Calu3 (cell line): ENCODE measurements at regions not wholly inside any gene's neighbourhood (a gene's known extent, or its start where the extent isn't known, plus 50 kb on each side); places are given as distances from the start of the nearest gene placed in this dataset.

Experiments
- BruUV-seq: library from RNA; stranded (reverse); fragments of 400-500 nt; replicated peaks from 2 replicates; lab custom pipeline; 2021; lab: Mats Ljungman, UMichigan
- CTCF ChIA-PET: fragments of 300-600 bp; sonication (Branson Sonifier 250); formaldehyde crosslinking; loops from one replicate; lab custom pipeline; 2022; ENCODE audit warnings: antibody characterized with exemption; lab: Charles Lee
- DNase-seq: peaks from one replicate; pipeline ENCODE4 v3.0.0; 2022
- H3K27ac Mint-ChIP-seq: one replicate; pipeline ENCODE4 v1.8.0; 2022; ENCODE audit warnings: mixed read lengths; ENCODE audit not compliant: unreplicated experiment
- H3K27me3 Mint-ChIP-seq: one replicate; pipeline ENCODE4 v1.8.0; 2022; ENCODE audit warnings: mixed read lengths; ENCODE audit not compliant: unreplicated experiment
- H3K36me3 Mint-ChIP-seq: one replicate; pipeline ENCODE4 v1.8.0; 2022; ENCODE audit warnings: mild to moderate bottlenecking, moderate library complexity, mixed read lengths; ENCODE audit not compliant: insufficient read depth, unreplicated experiment
- H3K4me1 Mint-ChIP-seq: one replicate; pipeline ENCODE4 v1.8.0; 2022; ENCODE audit warnings: mild to moderate bottlenecking, low read depth, mixed read lengths; ENCODE audit not compliant: unreplicated experiment
- H3K4me3 Mint-ChIP-seq: one replicate; pipeline ENCODE4 v1.8.0; 2022; ENCODE audit warnings: mild to moderate bottlenecking, low read depth, moderate library complexity, mixed read lengths; ENCODE audit not compliant: unreplicated experiment
- H3K9me3 Mint-ChIP-seq: one replicate; pipeline ENCODE4 v1.8.0; 2022; ENCODE audit warnings: low read depth, mixed read lengths; ENCODE audit not compliant: unreplicated experiment
- intact Hi-C: fragments of 100-400 bp; cut with micrococcal nuclease; formaldehyde crosslinking; loops from one replicate; pipeline ENCODE4 v1.10.0; 2022; ENCODE audit not compliant: unreplicated experiment
- TF ChIP-seq, protein P1 (sequence below): fragments of 200-600 bp; IDR thresholded peaks from one replicate; pipeline ENCODE4 v1.8.0; 2022; ENCODE audit warnings: antibody characterized with exemption; ENCODE audit not compliant: unreplicated experiment

DNA sequence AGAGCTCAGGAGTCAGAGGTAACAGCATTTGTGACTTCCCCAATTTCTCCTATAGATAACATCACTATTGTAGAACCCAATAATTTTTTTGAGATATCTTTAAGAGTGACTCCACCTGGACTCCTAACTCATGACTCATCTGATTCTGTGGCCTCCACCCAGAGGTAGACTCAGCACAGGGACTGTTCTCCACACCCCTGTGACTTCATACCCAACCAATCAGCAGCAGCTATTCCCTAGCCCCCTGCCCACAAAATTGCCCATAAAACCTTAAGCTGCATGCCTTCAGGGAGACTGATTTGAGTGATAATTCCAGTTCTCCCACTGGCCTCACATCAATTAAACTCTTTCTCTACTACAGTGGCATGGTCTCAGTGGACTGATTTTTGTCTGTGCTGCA is 475.4 kb upstream of the FAT3 start:
- H3K27ac Mint-ChIP-seq = no peak overlapping the region
- CTCF ChIA-PET = no interaction called here

DNA sequence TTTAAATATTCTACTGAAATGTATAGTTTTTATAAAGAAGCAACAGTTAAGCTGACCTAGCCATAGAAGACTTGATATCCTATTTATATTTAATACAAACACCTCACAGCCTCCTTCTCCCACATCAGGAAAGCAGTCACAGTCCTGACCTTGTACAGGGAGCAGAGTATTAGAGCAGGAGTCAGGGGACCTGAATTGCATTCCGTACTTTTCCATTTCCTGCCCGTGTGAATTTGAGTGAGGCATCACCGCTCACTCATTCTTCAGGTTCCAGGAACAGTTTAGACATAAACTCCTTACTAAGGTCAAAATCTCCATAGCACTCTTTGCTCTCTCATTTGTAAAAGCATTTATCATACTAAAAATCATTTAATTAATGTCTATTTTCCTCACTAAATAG is 482.5 kb upstream of the FAT3 start:
- no peak for DNase-seq
- no peak overlapping the region for H3K4me3 Mint-ChIP-seq
- TF ChIP-seq, protein P1, sequence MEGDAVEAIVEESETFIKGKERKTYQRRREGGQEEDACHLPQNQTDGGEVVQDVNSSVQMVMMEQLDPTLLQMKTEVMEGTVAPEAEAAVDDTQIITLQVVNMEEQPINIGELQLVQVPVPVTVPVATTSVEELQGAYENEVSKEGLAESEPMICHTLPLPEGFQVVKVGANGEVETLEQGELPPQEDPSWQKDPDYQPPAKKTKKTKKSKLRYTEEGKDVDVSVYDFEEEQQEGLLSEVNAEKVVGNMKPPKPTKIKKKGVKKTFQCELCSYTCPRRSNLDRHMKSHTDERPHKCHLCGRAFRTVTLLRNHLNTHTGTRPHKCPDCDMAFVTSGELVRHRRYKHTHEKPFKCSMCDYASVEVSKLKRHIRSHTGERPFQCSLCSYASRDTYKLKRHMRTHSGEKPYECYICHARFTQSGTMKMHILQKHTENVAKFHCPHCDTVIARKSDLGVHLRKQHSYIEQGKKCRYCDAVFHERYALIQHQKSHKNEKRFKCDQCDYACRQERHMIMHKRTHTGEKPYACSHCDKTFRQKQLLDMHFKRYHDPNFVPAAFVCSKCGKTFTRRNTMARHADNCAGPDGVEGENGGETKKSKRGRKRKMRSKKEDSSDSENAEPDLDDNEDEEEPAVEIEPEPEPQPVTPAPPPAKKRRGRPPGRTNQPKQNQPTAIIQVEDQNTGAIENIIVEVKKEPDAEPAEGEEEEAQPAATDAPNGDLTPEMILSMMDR = no peak
- no peaks in the 10 kb centered on the region for H3K36me3 Mint-ChIP-seq
- intact Hi-C loops = no loop called here
- no peaks in the 10 kb centered on the region for H3K27me3 Mint-ChIP-seq
- no peaks in the 10 kb centered on the region for H3K9me3 Mint-ChIP-seq
- CTCF ChIA-PET = no interaction called here
- BruUV-seq = no TSS peak
- H3K27ac Mint-ChIP-seq = no peak overlapping the region
- no peaks in the 10 kb centered on the region for H3K4me1 Mint-ChIP-seq

More for the DNA sequence above, 475.4 kb upstream of the FAT3 start:
- Mint-ChIP-seq H3K36me3 (no peaks in the 10 kb centered on the region), H3K4me3 (no peak overlapping the region), H3K9me3 (no peaks in the 10 kb centered on the region), H3K4me1 (no peaks in the 10 kb centered on the region), H3K27me3 (no peaks in the 10 kb centered on the region)
- no TSS peak for BruUV-seq
- TF ChIP-seq, protein P1 = no peak
- DNase-seq = no peak
- intact Hi-C loops = no loop called here

DNA sequence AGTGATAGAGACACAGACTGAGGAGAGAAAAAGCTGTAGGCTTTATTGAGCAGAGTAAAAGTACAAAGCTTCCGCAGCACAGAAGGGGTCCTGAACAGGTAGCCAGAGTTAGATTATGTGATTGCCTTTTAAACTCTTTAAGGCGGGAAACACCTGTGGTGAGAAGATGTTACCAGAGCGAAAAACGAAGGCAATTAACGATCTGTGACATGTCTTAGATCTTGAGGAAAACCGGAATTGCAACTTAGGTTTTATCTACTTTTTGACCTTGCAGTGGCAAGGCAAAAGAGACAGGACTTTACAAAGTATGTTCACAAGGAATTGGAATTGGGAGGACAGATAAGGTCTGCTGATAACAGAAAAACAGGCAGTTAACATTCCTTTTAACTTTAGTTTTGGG is 493.6 kb upstream of the FAT3 start:
- DNase-seq = no peak
- no peaks in the 10 kb centered on the region for H3K36me3 Mint-ChIP-seq
- TF ChIP-seq, protein P1 = no peak
- H3K27me3 Mint-ChIP-seq = no peaks in the 10 kb centered on the region
- no peaks in the 10 kb centered on the region for H3K9me3 Mint-ChIP-seq
- intact Hi-C loops = no loop called here
- H3K4me1 Mint-ChIP-seq = no peaks in the 10 kb centered on the region
- no peak overlapping the region for H3K4me3 Mint-ChIP-seq
- no TSS peak for BruUV-seq
- no peak overlapping the region for H3K27ac Mint-ChIP-seq
- CTCF ChIA-PET = no interaction called here

DNA sequence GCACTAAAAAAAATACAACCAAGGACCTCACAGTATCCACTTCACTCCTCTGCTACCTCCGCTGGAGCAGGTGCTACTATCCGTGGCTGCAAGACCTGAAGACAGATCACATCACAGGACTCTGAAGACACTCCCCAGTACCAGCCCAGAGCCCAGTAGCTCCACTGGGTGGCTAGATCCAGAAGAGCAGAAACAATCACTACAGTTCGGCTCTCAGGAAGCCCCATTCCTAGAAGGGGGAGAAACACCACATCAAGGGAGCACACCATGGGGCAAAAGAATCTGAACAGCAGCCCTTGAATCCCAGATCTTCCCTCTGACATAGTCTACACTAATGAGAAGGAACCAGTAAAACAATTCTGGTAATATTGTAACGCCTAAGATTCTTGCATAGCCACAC is 494.0 kb upstream of the FAT3 start:
- BruUV-seq = no TSS peak
- no peaks in the 10 kb centered on the region for H3K27me3 Mint-ChIP-seq
- CTCF ChIA-PET = no interaction called here
- intact Hi-C loops = no loop called here
- TF ChIP-seq, protein P1 = no peak
- no peaks in the 10 kb centered on the region for H3K9me3 Mint-ChIP-seq
- no peaks in the 10 kb centered on the region for H3K36me3 Mint-ChIP-seq
- no peak overlapping the region for H3K27ac Mint-ChIP-seq
- H3K4me1 Mint-ChIP-seq = no peaks in the 10 kb centered on the region
- no peak for DNase-seq
- no peak overlapping the region for H3K4me3 Mint-ChIP-seq
